Motor neuron (in vitro differentiated cells): ENCODE measurements at regions not wholly inside any gene's neighbourhood (a gene's known extent, or its start where the extent isn't known, plus 50 kb on each side); places are given as distances from the start of the nearest gene placed in this dataset.
A peak's percentile ranks its signal among the peaks of the same experiment; 100 is the strongest.

Experiments used
- ATAC-seq, 8 experiments: fragments of 200-7000 bp; cut with Tn5 transposase; replicated peaks in 6 of 8; 2 replicates each; pipeline ENCODE4 v1.8.0; 2021; ENCODE audit warnings: mild to moderate bottlenecking in 8 of 8, moderate library complexity in 8 of 8
- H3K27ac ChIP-seq, 2 donors: fragments of 250-450 bp; sonication (Bioruptor Pico); 2 replicates each; pipeline ENCODE4 v1.9.0; 2021; ENCODE audit warnings: antibody characterized with exemption in 2 of 2, mild to moderate bottlenecking in 2 of 2, moderate library complexity in 1 of 2
- H3K4me1 ChIP-seq, 2 donors: fragments of 250-450 bp; sonication (Bioruptor Pico); replicated peaks in 1 of 2; 2 replicates each; pipeline ENCODE4 v1.6.1; 2021; ENCODE audit warnings: antibody characterized with exemption in 2 of 2, mild to moderate bottlenecking in 2 of 2, moderate library complexity in 1 of 2
- H3K4me3 ChIP-seq, 5 donors: fragments of 250-450 bp; sonication (Bioruptor Pico); 2 replicates each; pipeline ENCODE4 v1.9.0; 2021; ENCODE audit warnings: antibody characterized with exemption in 5 of 5, mild to moderate bottlenecking in 5 of 5, moderate library complexity in 4 of 5
- WGBS, 10 experiments: fragments of 450-650 bp; shearing (Covaris generic); methylation state at CpG; one replicate each; pipeline ENCODE4 v1.0.0; 2022; 5-methylcytosine and 5-hydroxymethylcytosine counted together
- in situ Hi-C, 9 experiments: fragments of 400-800 bp; cut with MboI; loops; one replicate each; pipeline ENCODE4 v1.15.0; 2021; ENCODE audit warnings: low sequenced_read_pairs in 9 of 9, low pct_unique_long_range_greater_than_20kb in 2 of 9; ENCODE audit not compliant: unreplicated experiment in 9 of 9

DNA sequence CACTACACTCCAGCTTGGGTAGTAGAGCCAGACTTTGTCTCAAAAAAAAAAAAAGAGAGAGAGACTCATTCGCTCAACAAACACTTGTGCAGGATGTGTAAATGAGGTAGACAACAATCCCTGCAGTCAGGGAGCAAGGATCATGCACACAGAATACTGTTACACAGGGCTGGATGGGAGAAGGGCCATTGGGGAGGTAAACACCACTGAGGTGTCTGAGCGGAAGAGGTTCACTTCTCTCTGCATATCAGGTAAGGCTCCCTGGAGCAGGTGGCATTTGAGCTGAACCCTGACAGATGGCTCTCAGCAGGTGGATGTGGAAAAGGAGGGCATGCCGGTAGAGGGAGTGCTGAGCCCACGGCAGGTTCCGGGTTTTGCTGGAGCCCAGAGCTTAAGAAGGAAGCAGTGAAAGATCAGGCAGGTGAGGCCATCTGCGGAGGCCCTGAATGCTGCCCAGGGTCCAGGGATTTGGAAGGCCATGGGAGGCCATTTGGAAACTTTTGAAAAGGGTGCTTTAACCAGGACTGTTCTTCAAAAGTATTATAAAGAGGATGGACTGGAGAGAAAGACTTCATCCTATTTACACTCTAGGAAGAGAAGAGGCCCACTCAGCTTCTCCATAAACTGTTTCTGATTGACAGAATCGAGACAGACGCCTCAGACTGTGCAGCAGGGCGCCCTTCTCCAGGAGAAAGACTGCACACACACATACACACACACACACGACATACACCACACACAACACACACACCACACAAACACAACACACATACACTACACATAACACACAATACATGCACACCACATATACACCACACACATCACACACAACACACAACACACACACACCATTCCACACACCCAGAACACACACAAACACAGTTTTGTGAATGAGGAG, 199.4 kb downstream of the USP12 start:
- peak in 2 of 8 experiments; percentile 29 to 30 for ATAC-seq
- Histone ChIP-seq H3K4me3 (no peak overlapping the region), H3K4me1 (peaks cover 0 to 3% of the 10 kb centered on the region in 2 donors), H3K27ac (no peak overlapping the region)
- WGBS, 10 experiments = 20 to 77% (median 36%) methylated on average over 1 to 9 of the region's 10 CpGs; no CpG with 5 or more reads in 4 of the 10 experiments
- in situ Hi-C loops = loop anchor here in 2 of 9 experiments (10.0 to 25.0 kb wide), 2 partner anchors 393 to 865 kb away; no protein-coding TSS in a partner anchor

DNA sequence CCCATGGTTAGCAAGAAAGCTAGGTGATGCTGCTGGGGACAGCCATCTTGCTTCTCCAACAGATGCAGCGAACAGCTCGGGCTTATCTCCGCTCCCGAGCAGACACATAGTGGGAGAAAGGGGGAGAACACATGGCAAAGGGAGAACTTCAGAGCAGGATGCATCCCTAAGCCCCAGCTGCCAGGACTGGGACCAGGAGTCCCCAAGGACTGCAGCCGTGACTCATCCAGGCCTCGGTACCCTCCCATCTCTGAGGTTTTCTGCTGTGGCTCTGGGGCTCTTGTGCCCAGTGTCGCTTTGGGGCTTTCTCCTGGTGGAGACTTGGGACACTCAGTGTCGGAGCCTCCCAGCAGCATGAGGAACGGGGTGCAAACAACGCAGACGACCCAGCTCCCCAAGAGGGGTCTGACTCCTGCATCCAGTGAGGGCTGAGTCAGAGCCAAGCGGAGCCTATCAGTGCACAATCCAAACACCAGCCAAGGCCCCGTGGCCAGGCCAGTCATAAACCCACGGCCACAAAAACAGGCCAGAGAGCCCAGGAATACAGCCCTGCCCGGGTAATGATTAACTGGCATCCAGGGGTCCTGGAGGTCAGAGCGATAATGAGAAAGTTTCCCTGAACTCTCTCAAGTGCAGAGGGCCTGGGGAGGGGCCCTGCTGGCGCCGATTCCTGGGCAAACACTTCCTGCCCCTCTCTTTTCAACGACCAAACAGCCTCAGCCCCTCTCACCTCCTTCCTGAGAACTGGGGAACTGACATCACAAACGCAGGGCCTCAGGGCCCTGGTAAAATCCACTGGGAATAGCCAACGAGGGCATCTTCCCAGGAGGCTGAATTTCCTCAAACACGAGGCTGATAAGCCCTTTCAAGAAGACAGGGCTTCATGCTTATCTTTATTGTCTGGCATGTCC, 202.9 kb downstream of the USP12 start:
- in situ Hi-C loops = loop anchor here in 1 of 9 experiments (25.0 kb wide), 1 partner anchor 869 kb away; no protein-coding TSS in a partner anchor
- ATAC-seq = peak in 4 of 8 experiments; percentile 31 to 38 (median 34)
- no peak overlapping the region for H3K27ac ChIP-seq
- H3K4me3 ChIP-seq = no peak overlapping the region
- WGBS, 10 experiments = 27 to 69% (median 45%) methylated on average over 3 to 12 of the region's 22 CpGs; no CpG with 5 or more reads in 4 of the 10 experiments
- H3K4me1 ChIP-seq = peaks cover 8 to 16% of the 10 kb centered on the region in 2 donors

DNA sequence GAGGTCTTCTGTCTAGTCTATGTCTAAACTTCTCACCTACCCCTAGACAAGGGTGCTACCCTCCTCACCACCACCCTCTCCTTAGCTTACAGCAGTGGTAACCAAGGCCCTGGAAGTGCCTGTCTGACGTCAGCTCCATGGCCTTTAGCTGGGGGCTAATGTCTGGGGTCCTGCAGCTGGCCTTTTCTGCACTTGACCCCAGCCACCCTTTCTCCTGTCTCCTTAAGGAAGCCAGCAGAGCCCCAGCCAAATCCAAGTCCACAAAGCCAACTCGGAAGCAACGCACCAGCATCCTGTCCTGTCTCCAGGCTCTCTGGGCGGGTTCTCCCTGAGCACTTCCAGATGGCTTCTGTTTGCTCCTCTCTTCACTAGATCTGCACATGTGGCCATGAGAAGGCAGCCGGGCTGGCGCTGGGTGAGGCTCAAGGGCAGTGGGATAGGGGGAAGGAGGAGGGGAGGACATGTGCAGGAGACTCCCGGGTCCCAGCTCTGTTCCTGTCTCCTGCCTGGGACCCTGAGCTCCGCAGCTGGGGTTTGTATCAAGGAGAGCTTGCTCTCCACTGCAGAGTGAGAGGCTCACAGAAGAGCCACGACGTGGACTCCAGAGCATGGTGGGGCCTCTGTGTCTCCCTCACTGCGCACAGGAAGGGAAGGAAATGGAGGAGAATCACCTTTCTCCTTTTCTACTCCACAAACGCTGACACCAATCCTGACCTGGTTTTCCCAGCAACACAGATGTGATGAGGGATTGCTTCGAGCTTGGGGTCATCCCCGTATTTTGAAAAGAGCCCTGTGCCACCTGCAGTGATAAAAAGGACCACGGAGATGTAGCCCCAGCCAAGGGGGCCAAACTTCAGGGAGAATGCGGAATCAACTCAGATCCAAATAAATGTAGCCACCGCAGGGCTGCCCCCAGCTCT, 204.2 kb downstream of the USP12 start:
- peak in 3 of 8 experiments; percentile 77 to 97 (median 89) for ATAC-seq
- WGBS, 10 experiments = 27 to 95% (median 66%) methylated on average over 1 to 6 of the region's 17 CpGs; no CpG with 5 or more reads in 4 of the 10 experiments
- H3K4me1 ChIP-seq = peaks cover 8 to 16% of the 10 kb centered on the region in 2 donors
- in situ Hi-C loops = loop anchor here in 1 of 9 experiments (25.0 kb wide), 1 partner anchor 870 kb away; no protein-coding TSS in a partner anchor
- no peak overlapping the region for H3K27ac ChIP-seq
- no peak overlapping the region for H3K4me3 ChIP-seq

GRCh38 chr13:26966701-26967080, 204.9 kb downstream of the USP12 start:
- Histone ChIP-seq H3K27ac (no peak overlapping the region), H3K4me3 (no peak overlapping the region), H3K4me1 (peaks cover 8 to 16% of the 10 kb centered on the region in 2 donors)
- in situ Hi-C loops = loop anchor here in 1 of 9 experiments (25.0 kb wide), 1 partner anchor 871 kb away; no protein-coding TSS in a partner anchor
- ATAC-seq = no peak
- whole genome bisulfite sequencing, 10 experiments = 10 to 92% (median 78%) methylated on average over 1 to 4 of the region's 4 CpGs; no CpG with 5 or more reads in 3 of the 10 experiments

- peak in 2 of 8 experiments; percentile 5 to 66 for ATAC-seq
- WGBS, 10 experiments = 0 to 100% (median 65%) methylated on average over 1 to 16 of the region's 22 CpGs; no CpG with 5 or more reads in 2 of the 10 experiments
- in situ Hi-C loops = loop anchor here in 1 of 9 experiments (25.0 kb wide), 1 partner anchor 871 kb away; no protein-coding TSS in a partner anchor
- Histone ChIP-seq H3K4me3 (no peak overlapping the region), H3K27ac (no peak overlapping the region), H3K4me1 (peaks cover 8 to 16% of the 10 kb centered on the region in 2 donors)
These were observed 205.5 kb downstream of the USP12 start for GRCh38 chr13:26965952-26966700.

DNA sequence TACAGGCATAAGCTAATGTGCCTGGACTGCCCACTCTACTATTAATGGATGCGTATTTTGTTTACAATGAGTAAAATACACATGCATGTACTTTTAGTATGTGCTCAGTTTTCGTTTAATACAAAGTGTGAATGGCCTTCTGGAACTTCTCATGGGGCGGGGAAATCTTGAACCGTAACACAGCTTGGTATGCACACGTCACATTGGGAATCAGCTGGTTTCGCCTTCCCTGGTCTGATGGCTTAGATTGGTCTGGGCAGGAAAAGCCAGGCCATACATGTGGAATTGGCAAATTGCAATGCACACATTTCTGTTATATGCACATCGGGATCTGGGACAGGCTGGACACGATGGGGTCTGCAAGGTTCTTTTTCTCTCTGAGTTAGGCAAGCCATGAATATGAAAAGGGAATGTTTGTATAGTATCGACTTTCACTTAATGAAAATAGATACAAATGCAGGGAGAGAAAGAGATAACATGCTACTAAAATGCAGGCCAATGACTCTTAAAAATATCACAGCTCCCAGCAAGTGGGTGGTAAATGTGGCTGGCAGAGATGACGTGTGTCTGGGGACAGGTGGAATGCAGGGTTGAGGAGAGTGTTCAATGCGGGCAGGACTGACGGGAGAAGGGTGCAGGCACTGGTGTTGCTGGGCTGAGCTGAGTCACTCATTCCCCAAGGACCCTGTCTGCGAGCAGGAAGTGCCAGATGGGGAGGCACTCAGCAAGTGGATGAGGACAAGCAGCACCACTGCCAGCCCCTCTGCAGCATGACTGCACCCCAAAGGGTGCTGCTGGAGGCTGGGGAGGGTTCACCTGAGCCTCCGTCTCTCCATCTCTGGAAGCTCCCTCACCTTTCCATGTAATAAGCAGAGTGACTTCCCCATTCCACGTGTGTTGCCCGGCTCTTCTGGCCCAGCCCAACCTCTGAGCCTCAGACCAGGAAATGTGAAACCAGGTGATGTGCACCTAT, 204.0 kb upstream of the GPR12 start:
- peaks cover 8 to 16% of the 10 kb centered on the region in 2 donors for H3K4me1 ChIP-seq
- peak in 5 of 8 experiments; percentile 63 to 74 (median 69) for ATAC-seq
- in situ Hi-C loops = loop anchor here in 1 of 9 experiments (25.0 kb wide), 1 partner anchor 873 kb away; no protein-coding TSS in a partner anchor
- H3K4me3 ChIP-seq = no peak overlapping the region
- no peak overlapping the region for H3K27ac ChIP-seq
- WGBS, 10 experiments = 20 to 86% (median 68%) methylated on average over 1 to 8 of the region's 16 CpGs

DNA sequence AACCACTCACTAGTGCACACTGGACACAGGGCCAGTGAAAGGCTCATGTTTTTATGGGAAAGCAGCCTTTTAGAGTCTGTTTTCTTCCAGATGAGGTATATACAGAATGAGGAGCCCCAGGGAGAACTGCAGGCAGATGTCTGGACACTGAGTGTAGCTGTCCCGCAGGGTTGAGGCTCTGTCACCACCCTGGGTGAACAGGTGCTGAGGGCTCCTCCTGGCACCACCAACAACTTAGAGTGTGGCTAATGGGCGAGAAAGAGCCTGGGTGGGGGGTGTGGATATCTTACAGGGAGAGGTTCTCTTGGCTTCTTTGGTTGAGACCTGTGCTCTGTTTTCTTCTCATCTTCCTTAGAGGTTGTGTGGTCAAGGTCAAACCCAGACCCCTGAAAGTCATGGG, 202.1 kb upstream of the GPR12 start:
- WGBS, 10 experiments = no CpG with 5 or more reads among the region's 2 CpGs
- H3K27ac ChIP-seq = no peak overlapping the region
- H3K4me1 ChIP-seq = peaks cover 4 to 16% of the 10 kb centered on the region in 2 donors
- no peak overlapping the region for H3K4me3 ChIP-seq
- no peak for ATAC-seq
- in situ Hi-C loops = loop anchor here in 1 of 9 experiments (25.0 kb wide), 1 partner anchor 875 kb away; no protein-coding TSS in a partner anchor

DNA sequence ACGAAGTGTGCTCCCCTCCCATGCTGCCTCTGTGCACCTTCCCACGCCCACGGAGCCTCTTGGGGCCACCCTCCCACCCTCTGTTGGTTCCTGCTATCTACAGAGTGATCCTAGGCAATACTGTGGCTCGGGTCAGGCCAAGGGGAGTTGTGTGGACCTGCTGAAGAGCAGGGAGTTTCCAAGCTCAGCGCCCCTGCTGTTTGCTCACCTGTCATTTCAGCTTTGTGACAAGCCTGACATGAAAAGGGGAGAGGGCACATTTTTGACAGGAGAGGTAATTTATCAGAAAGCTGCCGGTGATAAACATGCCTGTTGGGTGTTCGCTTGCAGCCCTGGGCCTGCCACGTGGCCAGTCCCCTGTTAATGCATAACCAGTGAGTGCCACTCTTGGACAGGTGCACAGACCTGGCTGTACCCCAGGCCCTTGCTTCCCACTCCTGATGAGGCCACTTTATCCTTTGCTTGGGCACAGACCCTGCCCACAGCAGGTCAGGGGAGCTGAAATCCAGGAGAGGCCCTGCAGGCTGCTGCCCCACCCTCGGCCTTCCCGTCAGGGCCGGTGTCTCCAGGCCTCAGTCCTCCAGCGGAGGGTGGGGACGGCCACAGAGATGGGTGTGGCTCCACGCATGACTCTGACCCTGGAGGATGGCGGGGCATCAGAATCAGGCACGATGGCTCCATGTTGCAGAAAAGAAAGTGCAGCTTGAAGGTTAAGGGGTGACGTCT, 201.5 kb upstream of the GPR12 start:
- Histone ChIP-seq H3K4me3 (no peak overlapping the region), H3K27ac (no peak overlapping the region), H3K4me1 (peaks cover 4 to 15% of the 10 kb centered on the region in 2 donors)
- peak in 2 of 8 experiments; percentile 66 to 75 for ATAC-seq
- WGBS, 10 experiments = 38 to 100% (median 80%) methylated on average over 1 to 6 of the region's 17 CpGs; no CpG with 5 or more reads in 2 of the 10 experiments
- in situ Hi-C loops = loop anchor here in 1 of 9 experiments (25.0 kb wide), 1 partner anchor 875 kb away; no protein-coding TSS in a partner anchor

DNA sequence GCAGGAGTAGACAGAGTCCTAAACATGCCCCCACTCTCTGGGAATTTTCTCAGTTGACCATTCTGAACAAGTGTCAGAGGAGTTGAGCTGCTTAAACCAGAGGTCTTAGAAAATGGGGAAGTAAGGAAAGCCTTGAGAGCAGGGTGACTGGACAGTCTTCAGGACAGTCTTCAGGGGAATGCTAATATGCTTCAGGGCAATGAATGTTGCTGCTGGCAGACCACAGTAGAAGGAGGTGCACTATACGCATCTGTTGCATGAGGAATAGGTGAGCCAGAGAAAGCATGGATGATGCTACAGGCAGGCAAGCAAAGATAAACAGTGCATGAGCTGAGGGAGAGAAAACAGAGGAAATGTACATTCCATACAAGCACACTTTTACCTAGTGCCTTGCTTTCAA, 196.6 kb upstream of the GPR12 start:
- Histone ChIP-seq H3K4me3 (no peak overlapping the region), H3K4me1 (no peaks in the 10 kb centered on the region), H3K27ac (no peak overlapping the region)
- peak in 1 of 8 experiments; percentile 65 for ATAC-seq
- in situ Hi-C loops = loop anchor here in 1 of 9 experiments (25.0 kb wide), 1 partner anchor 880 kb away; no protein-coding TSS in a partner anchor
- WGBS, 10 experiments = 33 to 100% (median 88%) methylated on average over 1 of the region's 1 CpG; no CpG with 5 or more reads in 5 of the 10 experiments
